NCI-H748 (cell line): ENCODE measurements at regions not wholly inside any gene's neighbourhood (a gene's known extent, or its start where the extent isn't known, plus 50 kb on each side); places are given as distances from the start of the nearest gene placed in this dataset.

ENCODE experiments used
- DNase-seq: peaks from one replicate; lab custom pipeline; 2025; ENCODE audit not compliant: unreplicated experiment; lab: John Stamatoyannopoulos, UW

- DNase-seq, result peak; percentile 71
Measured at GRCh38 chr20:63101781-63102720, 95.3 kb upstream of the BHLHE23 start.

GRCh38 chr20:63100926-63101699 lies 94.3 kb upstream of the BHLHE23 start:
- no peak for DNase-seq

- DNase-seq, result no peak
Measured at GRCh38 chr20:63100174-63100925, 93.6 kb upstream of the BHLHE23 start.

GRCh38 chr20:63099456-63100173 lies 92.9 kb upstream of the BHLHE23 start:
- DNase-seq, result no peak

GRCh38 chr20:63098195-63098810 lies 91.5 kb upstream of the BHLHE23 start:
- DNase-seq, result no peak

- no peak for DNase-seq
Measured at GRCh38 chr20:63097336-63097831, 90.6 kb upstream of the BHLHE23 start.

- DNase-seq, result no peak
Measured at GRCh38 chr20:63096681-63097335, 90.0 kb upstream of the BHLHE23 start.

GRCh38 chr20:63095718-63096654 lies 89.2 kb upstream of the BHLHE23 start:
- no peak for DNase-seq

- no peak for DNase-seq
Measured at GRCh38 chr20:63094767-63095499, 88.2 kb upstream of the BHLHE23 start.

GRCh38 chr20:63093966-63094766 lies 87.4 kb upstream of the BHLHE23 start:
- DNase-seq, result no peak

GRCh38 chr20:63092660-63093215 lies 86.0 kb upstream of the BHLHE23 start:
- DNase-seq, result no peak

- no peak for DNase-seq
Measured at GRCh38 chr20:63091901-63092659, 85.3 kb upstream of the BHLHE23 start.

- peak; percentile 87 for DNase-seq
Measured at GRCh38 chr20:63090682-63091571, 84.2 kb upstream of the BHLHE23 start.

- no peak for DNase-seq
Measured at GRCh38 chr20:63090052-63090451, 83.3 kb upstream of the BHLHE23 start.
